ENCODE measurements at regions not wholly inside any gene's neighbourhood (a gene's known extent, or its start where the extent isn't known, plus 50 kb on each side); places are given as distances from the start of the nearest gene placed in this dataset.

DNA sequence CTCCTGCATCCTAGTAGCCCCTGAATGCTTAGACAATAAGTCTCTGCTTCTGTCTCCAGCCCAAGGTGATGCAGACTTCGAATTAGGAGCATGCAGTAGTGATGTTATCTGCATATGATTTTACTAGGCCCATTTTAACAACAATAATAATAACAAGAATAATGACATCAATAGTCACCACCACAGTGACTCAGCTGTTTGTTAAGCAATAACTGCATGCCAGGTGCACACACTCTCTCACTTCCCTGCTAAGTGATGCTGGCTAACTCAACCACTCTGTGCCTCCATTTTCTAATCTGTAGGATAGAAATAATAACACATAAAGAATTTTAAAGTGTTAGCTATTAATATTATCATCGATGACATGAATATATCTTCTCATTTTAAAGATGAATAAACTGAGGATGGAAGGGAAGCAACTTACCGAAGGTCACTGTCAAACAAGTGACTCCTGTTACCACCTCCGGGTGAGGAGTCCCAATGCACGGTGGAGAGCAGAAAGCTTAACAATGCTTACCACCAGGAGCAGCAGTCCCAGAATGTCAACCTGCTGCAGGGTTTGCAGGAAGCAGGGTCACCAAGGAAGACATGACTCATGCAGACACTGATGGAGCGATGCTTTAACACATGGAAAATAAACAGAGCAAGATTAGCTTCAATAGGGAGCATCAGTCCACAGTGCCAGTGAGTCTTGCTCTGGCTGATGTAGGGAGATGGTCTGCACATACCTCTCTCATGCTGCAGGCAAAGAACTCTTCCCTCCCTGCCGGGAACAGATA, 290.2 kb downstream of the SPATA17 start:
- Histone ChIP-seq H3K4me3 (no peak overlapping the region), H3K27me3 (peaks cover 0 to 26% (median 0%) of the 10 kb centered on the region in 4 donors), H3K36me3 (no peaks in the 10 kb centered on the region), H3K27ac (replicated peaks in 1 of 4) (no peak overlapping the region), H3K4me1 (no peaks in the 10 kb centered on the region), H3K9me3 (no peaks in the 10 kb centered on the region)
- TF ChIP-seq POLR2A (IDR thresholded peaks at IDR 0.05; ENCODE audit: low read depth) (no peak), EP300 (IDR thresholded peaks at IDR 0.05) (no peak), POLR2AphosphoS5 (IDR thresholded peaks at IDR 0.05) (no peak)
- TF ChIP-seq, protein P1, sequence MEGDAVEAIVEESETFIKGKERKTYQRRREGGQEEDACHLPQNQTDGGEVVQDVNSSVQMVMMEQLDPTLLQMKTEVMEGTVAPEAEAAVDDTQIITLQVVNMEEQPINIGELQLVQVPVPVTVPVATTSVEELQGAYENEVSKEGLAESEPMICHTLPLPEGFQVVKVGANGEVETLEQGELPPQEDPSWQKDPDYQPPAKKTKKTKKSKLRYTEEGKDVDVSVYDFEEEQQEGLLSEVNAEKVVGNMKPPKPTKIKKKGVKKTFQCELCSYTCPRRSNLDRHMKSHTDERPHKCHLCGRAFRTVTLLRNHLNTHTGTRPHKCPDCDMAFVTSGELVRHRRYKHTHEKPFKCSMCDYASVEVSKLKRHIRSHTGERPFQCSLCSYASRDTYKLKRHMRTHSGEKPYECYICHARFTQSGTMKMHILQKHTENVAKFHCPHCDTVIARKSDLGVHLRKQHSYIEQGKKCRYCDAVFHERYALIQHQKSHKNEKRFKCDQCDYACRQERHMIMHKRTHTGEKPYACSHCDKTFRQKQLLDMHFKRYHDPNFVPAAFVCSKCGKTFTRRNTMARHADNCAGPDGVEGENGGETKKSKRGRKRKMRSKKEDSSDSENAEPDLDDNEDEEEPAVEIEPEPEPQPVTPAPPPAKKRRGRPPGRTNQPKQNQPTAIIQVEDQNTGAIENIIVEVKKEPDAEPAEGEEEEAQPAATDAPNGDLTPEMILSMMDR (IDR thresholded peaks at IDR 0.05) = no peak
- WGBS = 73% methylated on average over 7 of the region's 7 CpGs
- intact Hi-C loops (cut with DNase I) = no loop called here
- no peak for DNase-seq (ENCODE audit: extremely low spot score)

GRCh38 chr1:217924924-217925323, 293.8 kb downstream of the SPATA17 start:
- no peak overlapping the region for H3K27ac ChIP-seq (replicated peaks in 1 of 4)

DNA sequence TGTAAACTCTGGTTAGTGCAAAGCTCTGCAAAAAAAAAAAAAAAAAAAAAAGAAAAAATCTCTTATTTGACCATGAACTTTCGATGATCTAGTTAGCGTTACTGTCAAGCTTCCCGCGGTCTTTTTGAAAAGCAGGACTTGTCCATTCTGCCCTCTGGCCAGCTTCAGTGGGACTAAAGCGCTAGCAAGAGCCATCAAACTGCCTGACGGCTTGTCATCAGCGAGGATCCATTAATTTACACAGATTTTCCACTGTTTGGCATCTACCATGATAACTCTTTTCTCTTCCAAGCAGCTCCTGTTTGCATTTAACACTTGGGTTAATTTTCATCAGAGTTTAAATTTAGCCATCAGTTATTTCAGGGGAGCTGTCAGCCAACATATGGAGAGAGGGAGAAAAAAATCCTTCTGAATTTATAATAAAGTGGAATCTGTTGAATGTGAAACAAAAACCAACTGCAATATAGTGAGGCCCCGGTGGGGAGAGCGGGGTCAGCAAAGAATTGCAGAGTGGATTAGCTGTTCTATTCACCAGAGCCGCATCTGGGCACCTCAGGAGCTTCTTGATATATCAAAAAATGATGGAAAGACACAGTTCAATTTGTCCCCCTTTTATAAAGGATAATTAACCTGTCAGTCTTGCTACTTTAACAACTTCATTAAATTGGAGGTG, 298.2 kb downstream of the SPATA17 start:
- H3K4me1 ChIP-seq = no peaks in the 10 kb centered on the region
- intact Hi-C loops (cut with DNase I) = no loop called here
- no peak overlapping the region for H3K27ac ChIP-seq (replicated peaks in 1 of 4)
- 62% methylated on average over 10 of the region's 10 CpGs for WGBS
- H3K9me3 ChIP-seq = no peaks in the 10 kb centered on the region
- no peak for DNase-seq (ENCODE audit: extremely low spot score)
- H3K27me3 ChIP-seq = peaks cover 0 to 16% (median 0%) of the 10 kb centered on the region in 4 donors
- TF ChIP-seq EP300 (IDR thresholded peaks at IDR 0.05) (no peak), POLR2AphosphoS5 (IDR thresholded peaks at IDR 0.05) (no peak), POLR2A (IDR thresholded peaks at IDR 0.05; ENCODE audit: low read depth) (no peak)
- TF ChIP-seq, protein P1 (IDR thresholded peaks at IDR 0.05) = no peak
- no peak overlapping the region for H3K4me3 ChIP-seq
- no peaks in the 10 kb centered on the region for H3K36me3 ChIP-seq

More at GRCh38 chr1:217924924-217925323, 293.8 kb downstream of the SPATA17 start:
- no peak overlapping the region for H3K4me3 ChIP-seq
- intact Hi-C loops (cut with DNase I) = no loop called here
- DNase-seq (ENCODE audit: extremely low spot score) = no peak
- H3K27me3 ChIP-seq = peaks cover 0 to 27% (median 0%) of the 10 kb centered on the region in 4 donors
- no peaks in the 10 kb centered on the region for H3K4me1 ChIP-seq
- TF ChIP-seq POLR2AphosphoS5 (IDR thresholded peaks at IDR 0.05) (no peak), EP300 (IDR thresholded peaks at IDR 0.05) (no peak), POLR2A (IDR thresholded peaks at IDR 0.05; ENCODE audit: low read depth) (no peak)
- TF ChIP-seq, protein P1 (IDR thresholded peaks at IDR 0.05) = no peak
- H3K9me3 ChIP-seq = no peaks in the 10 kb centered on the region
- WGBS = 26% methylated on average over 8 of the region's 36 CpGs
- no peaks in the 10 kb centered on the region for H3K36me3 ChIP-seq

GRCh38 chr1:217943361-217943760, 312.2 kb downstream of the SPATA17 start:
- no peak for DNase-seq (ENCODE audit: extremely low spot score)
- intact Hi-C loops (cut with DNase I) = no loop called here
- Histone ChIP-seq H3K27me3 (no peaks in the 10 kb centered on the region), H3K27ac (replicated peaks in 1 of 4) (no peak overlapping the region), H3K9me3 (no peaks in the 10 kb centered on the region), H3K4me3 (no peak overlapping the region), H3K36me3 (no peaks in the 10 kb centered on the region), H3K4me1 (no peaks in the 10 kb centered on the region)
- TF ChIP-seq POLR2AphosphoS5 (IDR thresholded peaks at IDR 0.05) = no peak
- no peak for TF ChIP-seq POLR2A (IDR thresholded peaks at IDR 0.05; ENCODE audit: low read depth)
- TF ChIP-seq, protein P1 (IDR thresholded peaks at IDR 0.05) = no peak
- no peak for TF ChIP-seq EP300 (IDR thresholded peaks at IDR 0.05)
- WGBS = 91% methylated on average over 5 of the region's 5 CpGs

Measured in esophagus muscularis mucosa (tissue), 4 donors.